Gastroesophageal sphincter (tissue), 4 donors: ENCODE measurements at regions not wholly inside any gene's neighbourhood (a gene's known extent, or its start where the extent isn't known, plus 50 kb on each side); places are given as distances from the start of the nearest gene placed in this dataset.

Experiments used
- ATAC-seq: fragments of 150-250 bp; one replicate; pipeline ENCODE4 v1.9.1; 2016; ENCODE audit warnings: mild to moderate bottlenecking, moderate library complexity
- H3K27ac ChIP-seq, 4 donors: fragments of 200-600 bp; sonication (generic) in 3 of 4; 1 replicate in 3 of 4; 2 replicates in 1 of 4; pipeline ENCODE4 v1.5.1; 2016 to 2019
- H3K27me3 ChIP-seq: fragments of 200-600 bp; sonication (generic); one replicate; pipeline ENCODE4 v1.5.1; 2019
- H3K36me3 ChIP-seq, 2 donors: fragments of 200-600 bp; sonication (generic); one replicate each; pipeline ENCODE4 v1.5.1; 2019; ENCODE audit warnings: control low read depth in 1 of 2
- H3K4me1 ChIP-seq, 3 donors: fragments of 200-600 bp; sonication (generic); 1 replicate in 2 of 3; 2 replicates in 1 of 3; pipeline ENCODE4 v1.5.1; 2016 to 2019; ENCODE audit warnings: control low read depth in 2 of 3
- H3K4me3 ChIP-seq, 2 donors: fragments of 200-600 bp; sonication (generic); one replicate each; pipeline ENCODE4 v1.5.1; 2019; ENCODE audit warnings: mild to moderate bottlenecking in 1 of 2, moderate library complexity in 1 of 2
- H3K9me3 ChIP-seq, 3 donors: fragments of 200-600 bp; sonication (generic); one replicate each; pipeline ENCODE4 v1.5.1; 2017 to 2019; ENCODE audit warnings: control low read depth in 2 of 3
- EP300 ChIP-seq: sonication (generic); formaldehyde crosslinking; IDR thresholded peaks from one replicate; pipeline ENCODE4 v1.6.1; 2017; ENCODE audit warnings: antibody characterized with exemption, mild to moderate bottlenecking
- POLR2A ChIP-seq, 2 donors: fragments of 450-650 bp; IDR thresholded peaks; one replicate each; pipeline ENCODE4 v1.6.1; 2017; ENCODE audit warnings: antibody characterized with exemption in 2 of 2, mild to moderate bottlenecking in 2 of 2, moderate library complexity in 1 of 2
- POLR2AphosphoS5 ChIP-seq: sonication (generic); formaldehyde crosslinking; IDR thresholded peaks from one replicate; pipeline ENCODE4 v1.6.1; 2017; ENCODE audit warnings: antibody characterized with exemption
- WGBS, 2 donors: methylation state at CpG; one replicate each; pipeline ENCODE4 v1.1.5; 2018; ENCODE audit warnings: low coverage in 1 of 2; 5-methylcytosine and 5-hydroxymethylcytosine counted together
- TF ChIP-seq, protein P1 (sequence below), 4 experiments: fragments of 200-600 bp in 2 of 4; fragments of 450-650 bp in 2 of 4; sonication (generic) in 1 of 4; IDR thresholded peaks; one replicate each; pipeline ENCODE4 v1.5.1; 2017 to 2019; ENCODE audit warnings: antibody characterized with exemption in 4 of 4, mild to moderate bottlenecking in 2 of 4, moderate library complexity in 2 of 4

DNA sequence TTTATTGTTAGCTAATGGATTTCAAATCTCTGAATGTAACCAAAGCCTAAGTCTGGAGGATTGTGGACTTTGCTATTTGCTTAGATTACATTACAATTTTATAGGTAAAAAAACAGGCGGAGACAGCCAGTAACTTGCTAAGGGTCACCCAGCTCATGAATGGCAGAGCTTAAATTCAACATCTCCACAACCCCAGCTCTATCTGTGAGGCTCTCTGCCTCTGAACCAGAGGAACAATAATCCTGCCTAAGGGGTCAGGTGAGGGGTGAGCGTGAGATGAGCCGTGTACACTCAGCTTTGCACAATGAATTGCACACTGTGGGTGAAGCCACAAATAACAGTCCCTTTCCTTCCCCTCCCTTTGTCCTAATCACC, 69.8 kb upstream of the SPATA12 start:
- Histone ChIP-seq H3K27ac (no peak overlapping the region), H3K27me3 (no peaks in the 10 kb centered on the region), H3K36me3 (no peaks in the 10 kb centered on the region), H3K4me3 (no peak overlapping the region), H3K4me1 (peaks cover 0 to 44% (median 18%) of the 10 kb centered on the region in 3 donors), H3K9me3 (no peaks in the 10 kb centered on the region)
- no peak for ATAC-seq
- 100% methylated on average over 1 of the region's 3 CpGs; no CpG with 5 or more reads in 1 of the 2 donors for WGBS, 2 donors
- TF ChIP-seq, protein P1, sequence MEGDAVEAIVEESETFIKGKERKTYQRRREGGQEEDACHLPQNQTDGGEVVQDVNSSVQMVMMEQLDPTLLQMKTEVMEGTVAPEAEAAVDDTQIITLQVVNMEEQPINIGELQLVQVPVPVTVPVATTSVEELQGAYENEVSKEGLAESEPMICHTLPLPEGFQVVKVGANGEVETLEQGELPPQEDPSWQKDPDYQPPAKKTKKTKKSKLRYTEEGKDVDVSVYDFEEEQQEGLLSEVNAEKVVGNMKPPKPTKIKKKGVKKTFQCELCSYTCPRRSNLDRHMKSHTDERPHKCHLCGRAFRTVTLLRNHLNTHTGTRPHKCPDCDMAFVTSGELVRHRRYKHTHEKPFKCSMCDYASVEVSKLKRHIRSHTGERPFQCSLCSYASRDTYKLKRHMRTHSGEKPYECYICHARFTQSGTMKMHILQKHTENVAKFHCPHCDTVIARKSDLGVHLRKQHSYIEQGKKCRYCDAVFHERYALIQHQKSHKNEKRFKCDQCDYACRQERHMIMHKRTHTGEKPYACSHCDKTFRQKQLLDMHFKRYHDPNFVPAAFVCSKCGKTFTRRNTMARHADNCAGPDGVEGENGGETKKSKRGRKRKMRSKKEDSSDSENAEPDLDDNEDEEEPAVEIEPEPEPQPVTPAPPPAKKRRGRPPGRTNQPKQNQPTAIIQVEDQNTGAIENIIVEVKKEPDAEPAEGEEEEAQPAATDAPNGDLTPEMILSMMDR (IDR thresholded peaks at IDR 0.05) = no peak
- TF ChIP-seq EP300 (no peak), POLR2AphosphoS5 (no peak), POLR2A (IDR thresholded peaks at IDR 0.05) (no peak)

DNA sequence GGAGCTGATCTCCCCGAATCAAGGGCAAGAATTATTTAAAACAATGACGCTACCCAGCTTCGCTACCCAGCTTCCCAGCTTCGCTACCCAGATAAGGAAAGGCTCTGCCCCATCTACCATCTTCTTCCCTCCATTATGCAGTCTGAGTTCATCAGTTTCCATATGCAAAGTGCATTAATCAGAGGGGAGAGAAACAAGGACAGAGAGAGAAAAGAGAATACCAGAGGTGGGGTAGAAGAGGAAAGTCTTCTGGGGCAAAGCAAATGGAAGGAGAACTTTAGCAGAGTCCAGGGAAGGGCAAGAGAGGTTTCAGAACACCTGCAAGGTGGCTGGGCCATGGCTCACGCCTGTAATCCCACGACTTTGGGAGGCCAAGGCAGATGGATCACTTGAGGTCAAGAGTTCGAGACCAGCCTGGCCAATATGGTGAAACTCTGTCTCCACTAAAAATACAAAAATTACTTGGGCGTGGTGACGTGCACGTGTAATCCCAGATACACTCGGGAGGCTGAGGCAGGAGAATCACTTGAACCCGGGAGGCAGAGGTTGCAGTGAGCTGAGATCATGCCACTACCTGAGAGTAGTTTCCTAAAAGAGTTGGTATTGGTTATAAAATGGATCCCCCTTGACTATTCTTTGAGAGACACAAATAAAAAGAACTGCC, 70.4 kb upstream of the SPATA12 start:
- TF ChIP-seq, protein P1 (IDR thresholded peaks at IDR 0.05) = no peak
- TF ChIP-seq POLR2AphosphoS5 = no peak
- no peak for TF ChIP-seq EP300
- TF ChIP-seq POLR2A (IDR thresholded peaks at IDR 0.05) = no peak
- 61 to 65% methylated on average over 10 to 11 of the region's 12 CpGs for WGBS, 2 donors
- Histone ChIP-seq H3K27ac (peak overlapping the region in 3 of 4 donors; percentile 38 to 59 (median 54)), H3K9me3 (no peaks in the 10 kb centered on the region), H3K36me3 (no peaks in the 10 kb centered on the region), H3K4me1 (peaks cover 0 to 46% (median 18%) of the 10 kb centered on the region in 3 donors), H3K4me3 (no peak overlapping the region), H3K27me3 (no peaks in the 10 kb centered on the region)
- ATAC-seq = no peak

DNA sequence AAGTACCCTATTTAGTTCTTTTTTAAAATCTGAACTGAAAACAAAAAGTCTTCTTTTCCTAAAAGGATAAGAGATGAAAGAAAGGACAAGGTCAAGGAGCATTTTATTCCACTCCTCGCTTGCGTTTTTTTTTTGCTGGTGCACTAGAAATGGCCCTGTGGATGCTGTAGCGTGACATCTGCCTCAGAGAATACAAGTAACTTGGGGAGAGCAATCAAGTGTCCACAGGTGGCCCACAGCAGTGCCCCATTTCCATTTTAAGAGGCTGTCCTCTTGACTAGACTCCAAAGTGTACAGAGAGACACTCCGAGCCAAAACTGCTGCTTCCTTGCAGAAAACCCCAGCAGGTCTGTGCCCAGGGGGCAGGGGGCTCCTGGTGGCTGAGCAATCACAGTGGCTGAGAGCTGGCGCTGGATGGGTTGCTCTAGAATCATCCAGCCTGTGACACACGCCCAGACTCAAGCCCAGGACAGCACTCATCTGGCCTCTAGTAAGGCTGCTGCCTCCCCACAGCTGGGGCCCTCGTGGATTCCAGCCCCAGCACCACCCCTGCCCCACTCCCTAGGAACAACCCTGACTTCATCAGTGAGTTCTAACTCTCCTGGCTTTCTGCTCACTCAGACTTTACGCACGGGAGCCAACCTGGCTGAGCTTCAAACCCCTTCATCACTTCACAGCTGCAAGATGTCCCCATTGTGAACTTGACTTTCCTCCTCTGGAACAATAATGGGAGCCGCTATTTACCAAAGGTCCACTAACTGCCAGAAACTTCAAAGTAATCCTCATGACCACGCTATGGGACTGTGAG, 71.1 kb upstream of the SPATA12 start:
- H3K27ac ChIP-seq = peak overlapping the region in 3 of 4 donors; percentile 38 to 59 (median 54)
- WGBS, 2 donors = 21 to 26% methylated on average over 3 to 7 of the region's 11 CpGs

DNA sequence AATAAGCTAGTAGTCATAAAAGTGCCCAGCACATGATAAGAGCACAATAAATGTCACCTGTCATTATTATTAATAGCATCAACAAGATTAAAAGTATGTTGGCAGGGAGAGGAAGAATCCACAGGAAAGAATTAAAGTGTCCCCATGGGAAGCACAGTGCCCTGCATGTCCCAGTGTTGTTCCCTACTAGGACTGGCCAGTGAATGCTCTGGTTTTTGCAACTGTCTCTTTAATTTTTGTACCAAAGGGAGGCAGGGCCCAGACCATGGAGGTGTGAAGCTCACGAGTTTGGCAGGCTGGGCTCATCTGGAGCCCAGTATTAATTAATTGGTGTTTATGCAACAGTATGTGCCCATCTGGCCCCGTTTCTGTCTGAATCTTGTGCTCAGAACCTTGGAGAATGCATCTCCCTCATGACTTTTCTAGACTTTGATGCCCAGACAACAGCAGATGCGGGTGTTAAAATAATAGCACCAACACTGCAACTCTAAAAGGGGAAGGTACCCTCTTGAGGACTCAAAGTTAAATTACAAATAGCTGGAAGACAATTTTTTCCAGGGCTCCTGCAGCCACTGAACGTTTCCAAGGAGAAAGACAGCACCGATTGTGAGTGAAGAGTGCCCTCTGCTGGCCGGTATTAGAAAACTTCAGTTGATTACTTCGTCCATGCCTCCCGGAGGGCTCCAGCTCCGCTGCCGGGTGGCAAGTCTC, 71.9 kb upstream of the SPATA12 start:
- H3K9me3 ChIP-seq = no peaks in the 10 kb centered on the region
- no peaks in the 10 kb centered on the region for H3K36me3 ChIP-seq
- H3K4me1 ChIP-seq = peaks cover 0 to 61% (median 22%) of the 10 kb centered on the region in 3 donors
- H3K27ac ChIP-seq = peak overlapping the region in 2 of 4 donors; percentile 38 to 59
- H3K27me3 ChIP-seq = no peaks in the 10 kb centered on the region
- TF ChIP-seq POLR2AphosphoS5 = no peak
- TF ChIP-seq, protein P1 (IDR thresholded peaks at IDR 0.05) = peak; percentile 74 to 89 (median 84)
- no peak for TF ChIP-seq POLR2A (IDR thresholded peaks at IDR 0.05)
- WGBS, 2 donors = 0% methylated on average over 8 to 9 of the region's 10 CpGs
- peak; percentile 80 for ATAC-seq
- H3K4me3 ChIP-seq = no peak overlapping the region

More for the DNA sequence above, 71.1 kb upstream of the SPATA12 start:
- TF ChIP-seq POLR2AphosphoS5 = peak; percentile 53
- TF ChIP-seq, protein P1 (IDR thresholded peaks at IDR 0.05) = no peak
- Histone ChIP-seq H3K36me3 (no peaks in the 10 kb centered on the region), H3K4me3 (no peak overlapping the region), H3K9me3 (no peaks in the 10 kb centered on the region), H3K4me1 (peaks cover 0 to 53% (median 18%) of the 10 kb centered on the region in 3 donors), H3K27me3 (no peaks in the 10 kb centered on the region)
- ATAC-seq = peak; percentile 52
